Brain microvascular endothelial cell (primary cell): ENCODE measurements at regions not wholly inside any gene's neighbourhood (a gene's known extent, or its start where the extent isn't known, plus 50 kb on each side); places are given as distances from the start of the nearest gene placed in this dataset.

Experiments used
- DNase-seq: peaks from one replicate; pipeline ENCODE4 v3.0.0-alpha.2; 2020
- H3K27ac ChIP-seq: fragments of 250-450 bp; sonication (Bioruptor Pico); 2 replicates; pipeline ENCODE4 v1.5.1; 2020; ENCODE audit warnings: mild to moderate bottlenecking, moderate library complexity
- H3K27me3 ChIP-seq: fragments of 250-450 bp; sonication (Bioruptor Pico); replicated peaks from 2 replicates; pipeline ENCODE4 v1.5.1; 2020; ENCODE audit warnings: mild to moderate bottlenecking
- H3K36me3 ChIP-seq: fragments of 250-450 bp; sonication (Bioruptor Pico); replicated peaks from 2 replicates; pipeline ENCODE4 v1.5.1; 2020; ENCODE audit warnings: mild to moderate bottlenecking
- H3K4me3 ChIP-seq: 2 replicates; pipeline ENCODE4 v1.5.1; 2011; ENCODE audit warnings: low read depth, mild to moderate bottlenecking, control low read depth, low read length, moderate library complexity
- in situ Hi-C: cut with HindIII; loops from 2 replicates; pipeline ENCODE4 v1.10.0; 2017; ENCODE audit warnings: low sequenced_read_pairs, low pct_ligation_motif_present
- TF ChIP-seq, protein P1 (sequence below): IDR thresholded peaks from 2 replicates; pipeline ENCODE4 v1.5.1; 2011; ENCODE audit warnings: low read depth, mild to moderate bottlenecking, moderate library complexity, low read length, control low read depth, inconsistent platforms; ENCODE audit errors: missing control alignments

DNA sequence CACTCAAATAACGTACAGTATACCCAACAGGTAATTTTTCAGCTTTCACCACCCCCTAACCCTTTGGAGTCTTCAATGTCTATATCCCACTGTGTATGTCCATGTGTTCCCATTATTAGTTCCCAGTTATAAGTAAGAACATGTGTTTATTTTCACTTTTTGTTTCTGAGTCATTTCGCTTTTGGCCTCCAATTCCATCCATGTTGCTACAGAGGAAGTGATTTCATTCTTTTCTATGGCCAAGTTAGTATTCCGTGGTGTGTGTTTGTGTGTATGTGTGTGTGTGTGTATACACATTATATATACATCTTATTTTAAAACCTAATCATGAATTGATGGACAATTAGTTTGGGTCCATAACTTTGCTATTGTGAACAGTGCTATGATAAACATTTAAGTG lies 464.4 kb downstream of the CMPK2 start:
- Histone ChIP-seq H3K27ac (no peak overlapping the region), H3K36me3 (no peaks in the 10 kb centered on the region), H3K27me3 (no peaks in the 10 kb centered on the region), H3K4me3 (no peak overlapping the region)
- in situ Hi-C loops: no loop called here
- TF ChIP-seq, protein P1, sequence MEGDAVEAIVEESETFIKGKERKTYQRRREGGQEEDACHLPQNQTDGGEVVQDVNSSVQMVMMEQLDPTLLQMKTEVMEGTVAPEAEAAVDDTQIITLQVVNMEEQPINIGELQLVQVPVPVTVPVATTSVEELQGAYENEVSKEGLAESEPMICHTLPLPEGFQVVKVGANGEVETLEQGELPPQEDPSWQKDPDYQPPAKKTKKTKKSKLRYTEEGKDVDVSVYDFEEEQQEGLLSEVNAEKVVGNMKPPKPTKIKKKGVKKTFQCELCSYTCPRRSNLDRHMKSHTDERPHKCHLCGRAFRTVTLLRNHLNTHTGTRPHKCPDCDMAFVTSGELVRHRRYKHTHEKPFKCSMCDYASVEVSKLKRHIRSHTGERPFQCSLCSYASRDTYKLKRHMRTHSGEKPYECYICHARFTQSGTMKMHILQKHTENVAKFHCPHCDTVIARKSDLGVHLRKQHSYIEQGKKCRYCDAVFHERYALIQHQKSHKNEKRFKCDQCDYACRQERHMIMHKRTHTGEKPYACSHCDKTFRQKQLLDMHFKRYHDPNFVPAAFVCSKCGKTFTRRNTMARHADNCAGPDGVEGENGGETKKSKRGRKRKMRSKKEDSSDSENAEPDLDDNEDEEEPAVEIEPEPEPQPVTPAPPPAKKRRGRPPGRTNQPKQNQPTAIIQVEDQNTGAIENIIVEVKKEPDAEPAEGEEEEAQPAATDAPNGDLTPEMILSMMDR: no peak
- DNase-seq: no peak

DNA sequence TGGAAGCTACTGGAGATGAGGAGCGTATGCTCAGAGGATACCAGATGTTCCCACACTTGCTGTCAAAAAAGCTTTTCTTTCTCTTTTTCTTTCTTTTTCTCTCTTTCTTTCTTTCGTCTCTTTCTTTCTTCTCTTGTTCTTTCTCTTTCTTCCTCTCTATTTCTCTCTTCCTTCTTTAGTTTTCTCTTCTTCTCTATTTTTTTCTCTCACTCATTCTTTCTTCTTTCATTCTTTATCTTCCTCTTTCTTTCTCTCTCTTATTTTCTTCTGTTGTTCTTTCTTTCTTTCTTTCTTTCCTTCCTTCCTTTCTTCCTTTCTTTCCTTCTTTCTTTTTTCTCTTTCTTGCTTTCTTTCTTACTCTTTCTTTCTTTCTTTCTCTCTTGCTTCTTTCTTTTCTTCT lies 457.6 kb downstream of the CMPK2 start:
- H3K36me3 ChIP-seq: no peaks in the 10 kb centered on the region
- no peaks in the 10 kb centered on the region for H3K27me3 ChIP-seq
- no peak overlapping the region for H3K4me3 ChIP-seq
- TF ChIP-seq, protein P1: no peak
- in situ Hi-C loops: no loop called here
- DNase-seq: no peak
- H3K27ac ChIP-seq: no peak overlapping the region

DNA sequence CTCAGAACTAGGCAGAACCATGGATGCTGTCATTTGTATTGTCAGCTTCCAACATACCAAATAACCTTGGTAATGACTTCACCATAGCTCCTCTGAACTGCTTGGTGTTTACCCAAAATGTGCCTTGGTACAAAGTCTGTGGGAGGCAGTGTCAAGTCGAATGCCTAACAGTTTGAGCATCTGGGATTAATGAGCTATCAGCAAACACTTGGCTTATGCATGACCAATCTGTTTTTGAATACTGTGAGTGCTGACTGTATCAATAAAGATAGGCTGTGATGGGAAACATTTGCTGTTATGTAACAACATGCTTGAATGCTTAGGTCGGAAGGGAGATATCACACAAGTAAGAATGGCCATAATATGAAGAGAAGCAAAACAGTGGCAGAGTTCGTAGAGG lies 455.4 kb downstream of the CMPK2 start:
- no peak for DNase-seq
- TF ChIP-seq, protein P1: no peak

DNA sequence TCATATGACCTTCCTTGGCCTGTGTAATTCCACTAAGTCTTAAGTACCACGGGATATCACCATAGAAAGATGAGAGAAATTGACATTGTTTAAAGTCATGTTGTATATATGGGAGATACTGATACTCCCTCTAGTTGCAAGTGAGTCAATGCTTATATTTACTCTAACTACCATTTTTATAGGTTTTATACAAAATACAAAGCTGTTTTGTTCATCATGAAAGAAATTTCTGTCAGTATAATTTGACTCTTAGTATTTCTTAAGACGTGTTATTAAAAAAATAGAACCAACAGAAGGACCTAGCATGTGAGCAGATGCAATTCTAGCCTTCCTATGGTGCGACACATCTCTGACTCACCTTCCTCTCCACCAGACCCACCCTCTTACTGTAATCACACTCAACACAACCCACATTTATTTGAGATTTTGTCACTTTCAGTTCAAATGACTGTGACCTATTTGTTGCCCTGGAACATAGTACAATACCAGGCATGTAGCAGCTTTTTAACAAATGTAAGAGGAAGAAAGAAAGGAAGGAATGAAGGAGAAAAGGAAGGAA lies 453.1 kb downstream of the CMPK2 start:
- in situ Hi-C loops: no loop called here
- TF ChIP-seq, protein P1: no peak
- DNase-seq: peak; percentile 40
- Histone ChIP-seq H3K27ac (no peak overlapping the region), H3K36me3 (no peaks in the 10 kb centered on the region), H3K4me3 (no peak overlapping the region), H3K27me3 (no peaks in the 10 kb centered on the region)

More for the DNA sequence above, 455.4 kb downstream of the CMPK2 start:
- Histone ChIP-seq H3K36me3 (no peaks in the 10 kb centered on the region), H3K27ac (no peak overlapping the region), H3K4me3 (no peak overlapping the region), H3K27me3 (no peaks in the 10 kb centered on the region)
- in situ Hi-C loops: no loop called here

DNA sequence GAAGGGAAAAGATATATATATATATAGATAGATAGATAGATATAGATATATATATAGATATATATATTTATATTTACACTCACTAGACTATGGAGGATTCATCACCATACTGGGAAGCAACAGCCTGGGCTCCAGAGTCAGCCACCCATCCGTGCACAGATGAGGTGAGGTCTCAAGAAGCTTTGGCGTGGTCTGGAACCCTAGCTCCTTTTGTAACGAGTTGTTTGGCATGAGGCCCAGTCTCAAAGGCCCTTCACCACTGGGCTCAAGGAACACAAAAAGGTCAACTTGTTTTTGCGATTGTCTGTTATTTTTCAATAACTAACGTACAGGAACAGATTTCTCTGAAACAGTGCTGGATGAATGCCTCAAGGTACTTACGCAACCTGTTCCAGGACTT lies 448.7 kb downstream of the CMPK2 start:
- TF ChIP-seq, protein P1: no peak
- in situ Hi-C loops: no loop called here
- DNase-seq: no peak
- no peaks in the 10 kb centered on the region for H3K27me3 ChIP-seq
- no peak overlapping the region for H3K4me3 ChIP-seq
- H3K36me3 ChIP-seq: no peaks in the 10 kb centered on the region
- no peak overlapping the region for H3K27ac ChIP-seq

DNA sequence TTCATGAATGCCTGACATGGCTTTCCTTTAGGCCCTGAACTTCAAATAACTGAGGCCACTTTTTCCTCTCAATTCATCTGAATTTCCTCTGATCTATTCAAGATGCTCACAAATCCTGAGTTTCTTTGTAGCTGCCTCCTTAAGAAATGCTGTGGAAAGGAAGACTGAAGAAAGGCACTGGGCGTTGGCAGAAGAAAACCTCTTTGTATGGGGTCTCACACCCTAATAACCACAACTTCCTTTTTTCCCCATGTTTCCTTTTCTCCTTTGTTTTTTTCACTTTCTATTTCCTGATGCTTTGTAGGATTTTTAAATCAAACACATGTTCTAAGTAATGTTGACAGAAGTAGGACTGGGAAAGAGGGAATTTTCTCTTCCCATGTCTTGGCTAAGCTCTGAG lies 447.4 kb downstream of the CMPK2 start:
- TF ChIP-seq, protein P1: no peak
- Histone ChIP-seq H3K27ac (no peak overlapping the region), H3K36me3 (no peaks in the 10 kb centered on the region), H3K27me3 (no peaks in the 10 kb centered on the region), H3K4me3 (no peak overlapping the region)
- in situ Hi-C loops: no loop called here
- DNase-seq: no peak
